NCI-H2227 (cell line): ENCODE measurements at regions not wholly inside any gene's neighbourhood (a gene's known extent, or its start where the extent isn't known, plus 50 kb on each side); places are given as distances from the start of the nearest gene placed in this dataset.

Source experiments
- DNase-seq: peaks from one replicate; lab custom pipeline; 2025; ENCODE audit not compliant: unreplicated experiment; lab: John Stamatoyannopoulos, UW

GRCh38 chr10:2982146-2982545 is 85.2 kb upstream of the PFKP start:
- DNase-seq, result no peak

- DNase-seq, result no peak
Measured at GRCh38 chr10:2981361-2981801, 86.0 kb upstream of the PFKP start.

- no peak for DNase-seq
Measured at GRCh38 chr10:2980791-2981360, 86.5 kb upstream of the PFKP start.

GRCh38 chr10:2980116-2980515 is 87.2 kb upstream of the PFKP start:
- DNase-seq, result no peak

GRCh38 chr10:2979306-2979705 is 88.0 kb upstream of the PFKP start:
- no peak for DNase-seq

GRCh38 chr10:2978574-2979273 is 88.6 kb upstream of the PFKP start:
- DNase-seq, result no peak

- peak; percentile 11 for DNase-seq
Measured at GRCh38 chr10:2978111-2978510, 89.2 kb upstream of the PFKP start.

- no peak for DNase-seq
Measured at GRCh38 chr10:2974503-2975207, 92.7 kb upstream of the PFKP start.

- DNase-seq, result no peak
Measured at GRCh38 chr10:2974083-2974482, 93.3 kb upstream of the PFKP start.

- no peak for DNase-seq
Measured at GRCh38 chr10:2972810-2973209, 94.5 kb upstream of the PFKP start.

- no peak for DNase-seq
Measured at GRCh38 chr10:2972216-2972615, 95.1 kb upstream of the PFKP start.

- no peak for DNase-seq
Measured at GRCh38 chr10:2970190-2970823, 97.0 kb upstream of the PFKP start.

- no peak for DNase-seq
Measured at GRCh38 chr10:2968401-2969058, 98.8 kb upstream of the PFKP start.

- DNase-seq, result no peak
Measured at GRCh38 chr10:2966134-2966533, 101.2 kb upstream of the PFKP start.

GRCh38 chr10:2964632-2965296 is 102.6 kb upstream of the PFKP start:
- DNase-seq, result no peak

GRCh38 chr10:2963889-2964631 is 103.3 kb upstream of the PFKP start:
- DNase-seq, result no peak

- DNase-seq, result no peak
Measured at GRCh38 chr10:2962194-2962593, 105.2 kb upstream of the PFKP start.

- DNase-seq, result no peak
Measured at GRCh38 chr10:2958659-2959058, 108.7 kb upstream of the PFKP start.

GRCh38 chr10:2957785-2958184 is 109.6 kb upstream of the PFKP start:
- DNase-seq, result no peak

GRCh38 chr10:2955064-2955463 is 112.3 kb upstream of the PFKP start:
- no peak for DNase-seq
